Anterior cingulate cortex (tissue), 58 donors: ENCODE measurements at regions not wholly inside any gene's neighbourhood (a gene's known extent, or its start where the extent isn't known, plus 50 kb on each side); places are given as distances from the start of the nearest gene placed in this dataset.

ENCODE experiments used
- DNase-seq, 58 donors: peaks; one replicate each; lab custom pipeline; 2025; lab: John Stamatoyannopoulos, UW

DNA sequence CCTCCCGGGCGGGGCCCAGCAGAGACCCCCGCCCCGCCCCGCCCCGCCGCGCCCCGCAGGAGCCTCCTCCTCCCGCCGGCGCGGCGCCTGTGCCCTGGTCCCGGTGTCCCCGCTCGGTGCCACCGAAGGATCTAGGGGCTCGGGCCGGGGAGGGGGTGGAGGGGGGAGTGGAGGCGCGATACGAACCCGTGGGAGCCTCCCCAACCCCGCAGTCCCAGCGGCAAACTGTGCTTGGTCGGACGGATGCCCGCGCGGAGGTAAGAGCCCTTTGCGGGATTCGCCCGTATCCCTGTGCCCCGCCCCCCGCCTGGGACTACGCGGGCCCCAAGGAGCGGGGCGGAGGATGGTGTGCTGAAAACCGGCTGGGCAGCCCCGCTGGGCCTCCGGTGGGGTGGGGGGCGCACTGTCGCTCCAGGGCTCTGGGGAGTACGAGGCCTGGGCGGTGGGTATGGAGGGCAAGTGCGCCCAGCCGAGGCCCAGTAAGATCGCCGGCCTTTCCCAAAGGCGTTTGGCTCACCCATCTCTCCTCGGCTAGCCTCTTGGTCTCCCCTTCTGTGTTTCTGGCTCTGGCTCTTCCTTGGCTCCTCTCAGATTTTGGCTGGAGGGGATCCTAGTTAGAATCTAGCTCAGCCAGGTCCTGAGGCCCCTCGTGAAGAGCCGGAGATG is 65.6 kb upstream of the POLG start:
- DNase-seq: peak in 7 of 58 donors; percentile 18 to 67 (median 34)

DNA sequence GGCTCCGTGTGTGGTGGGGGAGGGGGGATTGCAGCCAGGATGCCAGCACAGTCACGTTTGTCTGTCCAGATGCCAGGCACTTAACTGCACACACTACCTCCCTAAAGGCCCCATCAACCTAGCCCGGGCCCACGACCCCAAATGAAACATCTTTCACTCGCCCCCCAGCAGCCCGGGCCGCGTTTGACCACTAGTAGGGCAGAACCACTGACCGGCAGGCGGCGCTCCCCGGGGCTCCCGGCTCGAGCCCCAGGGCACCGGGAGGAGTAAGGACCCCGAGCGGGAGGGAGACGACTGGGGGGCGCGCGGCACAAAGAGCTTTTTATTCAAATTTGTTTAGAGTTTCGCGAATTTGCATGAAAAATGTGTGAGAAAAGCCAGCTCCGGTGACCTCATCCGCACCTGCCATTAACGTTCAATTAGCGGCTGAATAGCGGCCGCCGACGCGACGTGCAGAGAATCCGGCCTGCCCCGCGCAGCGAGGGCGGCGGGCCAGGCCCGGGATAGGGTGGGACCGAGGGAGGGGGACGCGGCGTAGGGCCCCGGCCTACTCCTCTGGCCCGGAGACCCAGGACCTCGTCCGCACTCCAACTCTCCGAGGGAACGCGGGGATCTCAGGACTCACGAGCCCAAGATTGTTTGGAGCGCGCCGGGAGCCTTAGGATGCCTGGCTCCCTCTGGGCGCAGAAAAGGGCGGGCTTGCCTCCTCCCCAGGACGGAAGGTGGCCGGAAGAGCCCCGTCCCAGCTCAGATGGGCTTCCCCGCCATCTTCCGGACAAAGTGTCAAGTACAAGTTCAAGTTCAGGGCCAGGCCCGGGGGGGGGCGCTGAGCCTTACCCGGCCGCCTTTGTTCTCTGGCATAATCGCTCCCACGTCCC is 64.9 kb upstream of the POLG start:
- peak in 37 of 58 donors; percentile 14 to 75 (median 51) for DNase-seq

DNA sequence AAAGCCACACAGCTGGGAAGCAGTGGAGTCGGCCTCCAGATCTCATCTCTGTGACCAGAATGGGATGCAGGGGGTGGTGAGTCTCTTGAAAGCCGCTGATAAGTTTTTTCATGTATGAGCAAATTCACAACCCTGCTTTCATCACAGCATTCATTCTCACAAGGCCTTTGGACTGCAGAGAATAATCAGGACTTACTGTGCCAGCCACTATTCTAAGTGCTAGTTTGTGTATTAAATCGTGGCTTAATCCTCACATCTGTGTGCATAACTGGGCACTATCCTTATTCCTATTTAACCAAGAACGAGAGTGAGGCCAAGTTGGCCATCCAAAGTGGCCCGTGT is 64.2 kb upstream of the POLG start:
- peak in 2 of 58 donors; percentile 29 to 61 for DNase-seq

DNA sequence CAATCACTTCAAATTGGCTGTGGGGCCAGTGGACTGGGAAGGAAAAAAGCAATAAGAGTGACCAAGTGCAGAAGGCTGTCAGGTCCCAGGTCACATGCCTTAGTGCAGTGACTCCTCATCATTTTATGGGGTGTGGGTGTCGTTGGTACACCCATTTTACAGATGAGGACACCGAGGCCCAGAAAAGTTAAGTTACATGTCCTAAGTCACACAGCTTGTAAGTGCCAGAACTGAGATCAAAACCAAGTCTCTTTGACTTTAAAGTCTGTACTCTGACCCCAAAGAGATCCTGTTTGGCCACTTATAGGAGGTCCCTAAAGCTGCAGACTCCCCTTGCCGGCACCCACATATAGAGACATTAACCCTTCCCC is 63.0 kb upstream of the POLG start:
- no peak for DNase-seq

DNA sequence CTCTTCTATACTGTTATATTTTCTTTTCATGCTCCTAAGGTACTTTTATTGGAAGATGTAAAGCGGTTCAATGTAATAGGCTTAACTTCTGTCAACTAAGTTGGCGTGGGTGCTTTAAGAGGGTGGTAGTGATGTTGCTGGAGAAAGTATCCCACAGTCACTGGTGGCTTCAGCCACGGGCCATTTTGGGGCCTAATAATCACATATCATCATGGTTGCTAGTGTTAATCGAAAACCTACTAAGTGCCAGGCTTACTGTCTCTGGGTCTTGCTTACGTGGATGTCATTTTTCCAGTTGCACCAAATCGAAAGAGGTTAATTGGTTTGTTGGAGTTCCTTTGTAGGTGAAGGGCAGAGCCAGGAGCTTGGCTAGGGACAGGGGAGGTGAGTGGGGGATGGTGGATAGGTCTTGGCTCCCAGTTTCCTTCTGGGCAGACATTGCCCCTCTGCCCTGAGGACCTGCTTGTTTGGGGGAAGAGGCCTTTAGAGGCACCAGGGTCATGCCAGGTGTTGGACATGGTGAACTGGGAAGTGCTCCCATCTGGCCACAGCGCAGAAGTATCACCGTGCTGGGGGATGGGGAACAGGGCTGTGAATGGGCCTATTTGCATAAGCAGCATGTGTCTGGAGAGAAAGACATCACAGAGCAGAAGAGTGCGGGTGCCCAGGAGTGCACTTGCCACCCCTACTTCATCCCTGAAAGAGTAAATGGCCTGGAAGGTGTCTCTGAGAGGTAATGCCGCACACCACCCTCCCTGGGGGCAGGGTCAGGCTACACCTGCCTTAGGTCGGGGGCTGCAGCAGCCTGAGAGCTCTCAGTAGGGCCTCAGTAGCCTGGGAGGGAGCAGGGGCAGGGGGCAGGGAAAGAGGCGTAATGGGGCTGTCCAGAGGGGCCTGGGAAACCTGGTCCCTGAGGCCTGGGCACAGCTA is 62.4 kb upstream of the POLG start:
- no peak for DNase-seq

DNA sequence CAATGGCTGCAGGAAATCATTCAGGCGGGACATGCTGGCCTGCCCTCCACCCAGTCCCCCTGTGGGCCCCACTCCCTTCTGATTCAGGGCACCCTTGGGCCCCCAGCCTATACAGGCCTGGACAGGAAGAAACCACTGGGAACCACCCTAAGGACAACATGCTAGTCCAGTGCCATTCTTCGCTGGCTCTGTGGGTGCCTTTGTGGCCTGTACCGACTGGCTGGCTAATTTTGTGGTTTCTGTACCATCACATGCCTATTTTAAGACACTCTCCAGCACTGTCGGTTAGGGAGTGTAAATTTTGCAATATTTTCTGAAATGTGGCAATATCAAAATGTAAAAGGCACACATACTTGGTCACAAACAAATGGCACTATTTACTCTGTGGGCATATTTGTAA is 61.4 kb upstream of the POLG start:
- no peak for DNase-seq

DNA sequence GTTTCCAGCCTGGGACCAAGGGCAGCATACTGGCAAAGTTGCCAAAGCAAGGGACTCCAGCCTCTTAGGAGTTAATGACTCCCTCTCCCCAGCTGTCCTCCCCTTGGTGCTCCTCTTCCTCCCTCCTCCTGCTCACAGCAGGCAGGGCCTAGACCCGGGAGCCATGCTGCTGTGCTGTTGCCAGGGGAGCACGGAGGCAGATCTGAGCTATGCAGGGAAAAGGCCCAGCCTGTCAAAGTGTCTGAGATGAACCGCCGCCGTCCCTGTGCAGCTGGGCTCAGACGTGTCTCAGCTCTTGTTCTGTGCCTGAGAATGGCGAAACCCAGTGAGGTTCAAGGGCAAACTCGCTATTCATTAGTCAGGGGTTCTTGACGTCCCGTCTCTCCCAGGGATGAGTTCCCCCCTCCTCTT is 60.8 kb upstream of the POLG start:
- DNase-seq: peak in 14 of 58 donors; percentile 23 to 66 (median 34)

DNA sequence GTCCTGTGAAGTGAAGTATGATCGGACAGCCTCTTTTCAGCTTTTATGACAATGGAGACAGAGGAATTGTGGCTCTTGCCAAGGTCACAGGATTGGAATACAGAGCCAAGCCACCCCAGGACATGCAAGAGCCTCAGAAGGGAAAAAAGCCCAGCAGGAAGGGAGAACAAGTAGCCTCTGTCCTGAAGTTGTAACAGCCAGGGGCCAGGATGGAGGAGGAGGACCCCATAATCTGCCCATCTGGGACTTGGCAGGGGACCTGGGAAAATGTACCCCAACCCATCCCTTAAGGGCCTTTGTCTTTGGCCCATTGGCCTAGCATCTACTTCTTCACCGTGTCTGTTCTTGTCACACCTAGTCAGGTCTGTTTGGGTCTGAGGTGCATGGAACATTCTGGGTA is 60.4 kb upstream of the POLG start:
- no peak for DNase-seq

DNA sequence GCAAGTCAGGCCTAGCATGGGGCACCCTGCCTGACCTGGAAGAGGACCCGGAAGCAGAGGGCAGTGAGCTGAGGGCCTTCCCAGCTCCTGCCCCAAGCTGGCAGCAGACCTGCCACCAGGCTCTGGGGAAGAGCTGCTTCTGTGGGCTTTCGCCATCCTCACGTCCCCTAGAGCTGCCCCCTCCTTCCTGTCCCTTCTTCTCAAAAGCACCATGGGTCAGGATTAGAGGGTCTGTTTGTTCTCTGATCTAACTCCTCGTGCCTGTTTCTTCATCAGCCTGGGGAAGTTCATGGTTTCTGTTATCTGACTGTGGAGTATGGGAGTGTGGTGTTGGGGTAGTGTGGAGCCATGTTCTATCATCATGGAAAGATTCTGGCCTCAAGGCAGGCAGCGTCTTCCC is 58.4 kb upstream of the POLG start:
- DNase-seq: no peak

DNA sequence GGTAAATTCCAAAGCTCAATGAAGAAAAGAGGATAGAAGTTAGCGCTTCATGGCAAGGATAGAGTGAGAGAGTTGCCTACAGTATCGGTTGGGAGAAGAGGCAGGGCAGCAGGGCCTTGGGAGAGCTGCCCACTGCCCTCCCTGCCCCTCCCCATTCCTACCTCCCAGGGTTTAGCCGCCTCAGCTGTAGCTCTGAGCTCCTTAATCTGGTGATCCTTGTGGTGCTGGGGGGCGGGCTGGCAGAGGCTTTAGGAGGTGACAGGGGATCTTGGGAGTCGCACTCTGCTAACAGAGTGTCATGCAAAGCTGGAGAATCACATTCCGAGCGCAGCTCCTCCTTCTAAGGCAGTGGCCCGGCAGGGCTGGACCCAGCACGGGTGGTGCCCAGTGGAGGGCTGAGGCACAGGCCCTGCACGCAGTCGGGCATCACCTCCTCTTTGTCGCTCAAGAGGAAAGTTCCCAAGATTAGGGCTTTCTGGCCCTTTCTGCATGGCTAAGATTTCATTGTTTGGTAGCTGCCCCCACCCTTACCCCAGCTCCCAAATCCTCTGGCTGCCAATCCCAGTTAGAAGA is 57.1 kb upstream of the POLG start:
- no peak for DNase-seq

DNA sequence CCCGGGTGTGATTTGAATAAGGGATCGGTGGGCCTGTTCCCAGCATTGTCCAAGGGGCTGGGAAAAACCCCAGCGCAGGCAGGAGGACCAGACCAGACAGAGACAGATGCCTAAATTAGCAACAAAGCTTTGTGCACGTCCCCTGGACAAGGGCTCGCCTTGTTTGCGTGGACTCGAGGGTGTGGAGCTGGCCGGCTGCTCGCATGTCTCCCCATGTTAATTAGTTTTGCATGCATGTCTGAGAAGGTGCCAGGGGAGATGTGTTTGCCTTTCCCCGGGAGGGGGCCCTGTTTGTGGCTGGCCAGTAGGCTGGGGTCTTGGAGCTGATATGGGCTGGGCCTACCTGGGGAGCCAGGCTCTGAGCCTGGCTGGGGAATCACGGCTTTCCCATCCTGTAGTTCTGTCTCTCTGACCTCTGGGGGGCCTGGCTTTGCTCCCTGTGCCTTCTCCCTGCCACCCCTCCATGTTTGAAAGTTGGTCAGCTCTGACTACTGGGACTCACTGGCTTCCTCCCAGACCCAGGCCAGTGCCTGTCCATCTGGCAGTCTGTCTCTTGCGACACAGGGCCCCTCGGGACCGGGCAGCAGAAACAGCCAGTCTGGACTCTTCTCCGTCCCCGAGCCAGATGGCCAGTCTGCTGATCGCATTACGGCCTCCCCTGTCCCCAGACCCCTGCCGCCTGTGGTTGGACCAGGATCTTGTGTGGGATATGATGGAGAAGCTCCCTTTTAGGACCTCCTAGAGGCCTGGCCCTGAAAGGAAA is 55.4 kb upstream of the POLG start:
- peak in 7 of 58 donors; percentile 20 to 49 (median 22) for DNase-seq

DNA sequence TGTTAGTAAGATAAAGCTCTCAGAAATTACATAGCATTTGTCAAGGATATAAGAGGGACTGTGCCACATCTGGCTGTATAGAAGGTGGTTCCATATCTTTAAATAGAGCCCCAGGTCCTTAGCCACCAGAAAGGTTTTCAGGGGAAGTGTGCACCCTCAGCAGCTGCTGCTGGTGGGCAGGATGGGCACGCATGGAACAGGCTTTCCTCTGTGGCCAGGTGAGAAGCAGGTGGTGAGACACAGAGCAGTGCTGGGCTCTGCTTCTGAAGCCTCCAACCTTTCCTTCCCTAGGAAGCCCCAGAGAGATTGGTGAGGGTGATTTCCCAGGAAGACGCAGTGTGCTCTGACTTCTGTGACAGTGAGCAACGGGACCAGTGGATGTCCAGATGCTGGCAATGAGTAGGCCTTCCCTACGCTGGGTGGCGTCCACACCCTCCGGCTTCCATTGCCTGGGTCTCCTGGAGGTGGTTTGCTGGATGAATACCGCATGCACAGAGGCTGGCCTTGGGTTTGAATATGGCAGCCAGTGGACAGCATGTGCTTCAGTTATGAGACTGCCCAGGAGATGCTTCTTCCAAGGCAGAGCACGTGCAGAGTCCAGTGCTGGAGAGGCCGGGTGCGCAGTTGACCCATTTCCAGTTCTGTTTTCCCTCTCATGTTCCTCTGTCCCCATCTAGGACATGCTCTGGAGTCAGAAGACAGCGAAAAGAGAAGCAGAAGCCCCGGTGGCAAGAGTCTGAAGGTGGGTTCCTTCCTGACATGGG is 52.7 kb upstream of the POLG start:
- DNase-seq: no peak

DNA sequence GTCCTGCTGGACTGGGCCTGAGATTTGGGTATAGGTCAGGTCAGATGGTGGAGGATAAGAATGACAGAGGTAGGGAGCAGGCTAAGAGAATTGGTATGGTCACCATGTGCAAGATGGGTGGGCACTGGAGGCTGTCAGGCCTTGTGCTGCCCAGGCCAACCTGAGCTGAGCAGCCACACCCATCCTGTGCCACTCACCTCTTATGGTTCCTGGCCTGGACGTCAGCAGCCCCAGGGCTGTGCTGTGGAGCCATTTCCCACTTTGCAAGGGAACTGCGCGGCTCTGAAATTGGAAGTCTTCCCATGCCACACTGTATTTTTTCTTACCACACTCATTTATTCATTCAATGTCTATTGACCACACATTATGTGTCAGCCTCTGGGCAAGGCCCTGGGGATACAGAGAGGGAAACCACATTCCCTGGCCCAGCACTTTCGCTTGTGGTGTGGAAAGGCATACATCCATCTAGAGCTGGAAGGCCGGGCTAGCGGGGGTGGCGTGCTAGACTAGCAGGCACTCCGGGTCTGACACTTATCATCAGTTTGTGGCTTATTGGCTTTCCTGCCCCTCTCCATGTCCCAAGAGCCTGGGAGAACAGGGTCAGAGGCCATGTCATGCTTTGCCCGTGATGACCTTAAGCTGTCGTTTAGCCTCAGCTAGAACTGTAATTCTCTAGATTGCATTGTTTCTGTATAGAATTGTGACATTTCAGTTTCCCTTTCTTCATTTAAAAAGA is 51.1 kb upstream of the POLG start:
- DNase-seq: no peak
